Panc1 (cell line): ENCODE measurements at regions not wholly inside any gene's neighbourhood (a gene's known extent, or its start where the extent isn't known, plus 50 kb on each side); places are given as distances from the start of the nearest gene placed in this dataset.

Experiments used
- ATAC-seq: fragments of 200-7000 bp; cut with Tn5 transposase; 2 replicates; pipeline ENCODE4 v1.9.1; 2020; ENCODE audit warnings: mild to moderate bottlenecking, moderate library complexity
- BruUV-seq: library from RNA; stranded (reverse); fragments of 400-500 nt; replicated peaks from 2 replicates; lab custom pipeline; 2021; lab: Mats Ljungman, UMichigan
- CTCF ChIA-PET: fragments of 300-600 bp; sonication (Branson Sonifier 250); formaldehyde crosslinking; loops from one replicate; lab custom pipeline; 2022; ENCODE audit warnings: antibody characterized with exemption; lab: Charles Lee
- POLR2A ChIA-PET: fragments of 300-600 bp; sonication (Branson Sonifier 250); formaldehyde crosslinking; loops from one replicate; lab custom pipeline; 2022; ENCODE audit warnings: antibody characterized with exemption; lab: Charles Lee
- DNase-seq: peaks from one replicate; pipeline ENCODE4 v3.0.0-alpha.2; 2010; ENCODE audit warnings: low read depth, low spot score
- H3K27ac ChIP-seq: 2 replicates; pipeline ENCODE4 v1.5.1; 2011; ENCODE audit warnings: mild to moderate bottlenecking, low read length, inconsistent platforms
- H3K27me3 ChIP-seq: fragments of 200-500 bp; sonication (Bioruptor generic); 2 replicates; pipeline ENCODE4 v1.6.0; 2014; ENCODE audit warnings: low read length, inconsistent platforms; ENCODE audit not compliant: control insufficient read depth, insufficient read depth
- H3K36me3 ChIP-seq: fragments of 200-500 bp; sonication (Bioruptor generic); 2 replicates; pipeline ENCODE4 v1.5.1; 2014; ENCODE audit warnings: inconsistent platforms, mild to moderate bottlenecking, low read length, moderate library complexity; ENCODE audit not compliant: control insufficient read depth, insufficient read depth
- H3K4me1 ChIP-seq: 2 replicates; pipeline ENCODE4 v1.5.1; 2011; ENCODE audit warnings: inconsistent platforms, mild to moderate bottlenecking, low read length, moderate library complexity; ENCODE audit not compliant: control insufficient read depth, insufficient read depth
- H3K4me3 ChIP-seq, 2 experiments: 2 replicates each; pipeline ENCODE4 v1.5.1; 2011 to 2012; ENCODE audit warnings: low read depth in 2 of 2, low read length in 2 of 2, mild to moderate bottlenecking in 2 of 2, inconsistent platforms in 1 of 2, moderate library complexity in 1 of 2
- H3K9me3 ChIP-seq: fragments of 200-500 bp; sonication (Bioruptor generic); 2 replicates; pipeline ENCODE4 v1.5.1; 2014; ENCODE audit warnings: low read depth, mild to moderate bottlenecking, inconsistent platforms, low read length, moderate library complexity; ENCODE audit not compliant: control insufficient read depth, insufficient read depth
- CTCF ChIP-seq: fragments of 450-650 bp; IDR thresholded peaks from 2 replicates; pipeline ENCODE4 v1.5.1; 2017; ENCODE audit warnings: mild to moderate bottlenecking
- POLR2AphosphoS5 ChIP-seq: IDR thresholded peaks from 2 replicates; pipeline ENCODE4 v1.6.1; 2012; ENCODE audit warnings: mild to moderate bottlenecking, low read depth, low read length, moderate library complexity
- REST ChIP-seq, 2 experiments: IDR thresholded peaks; 2 replicates each; pipeline ENCODE4 v1.6.1; 2011 to 2012; ENCODE audit warnings: low read depth in 2 of 2, control low read depth in 1 of 2, low read length in 1 of 2, mild to moderate bottlenecking in 1 of 2, moderate library complexity in 1 of 2; ENCODE audit not compliant: insufficient read depth in 1 of 2
- SIN3A ChIP-seq: IDR thresholded peaks from 2 replicates; pipeline ENCODE4 v1.6.1; 2012; ENCODE audit warnings: low read depth, mild to moderate bottlenecking, low read length, moderate library complexity, borderline replicate concordance; ENCODE audit not compliant: insufficient read depth
- TCF7L2 ChIP-seq: IDR thresholded peaks from 2 replicates; pipeline ENCODE4 v1.6.1; 2011; ENCODE audit warnings: mild to moderate bottlenecking, low read depth, low read length, inconsistent platforms
- in situ Hi-C: cut with HindIII; loops from 2 replicates; pipeline ENCODE4 v1.10.0; 2016; ENCODE audit warnings: low sequenced_read_pairs, low pct_unique_long_range_greater_than_20kb
- intact Hi-C: fragments of 100-400 bp; cut with micrococcal nuclease; formaldehyde crosslinking; loops from one replicate; pipeline ENCODE4 v1.10.0; 2022; ENCODE audit not compliant: unreplicated experiment

- ChIA-PET CTCF (interaction anchor here (0.5 kb wide), 1 partner anchor 99 kb away, joined by 7 read pairs; no protein-coding TSS in a partner anchor), POLR2A (no interaction called here)
- in situ Hi-C loops, result no loop called here
- no peak for DNase-seq
- Histone ChIP-seq H3K4me3 (no peak overlapping the region), H3K9me3 (no peaks in the 10 kb centered on the region), H3K36me3 (no peaks in the 10 kb centered on the region), H3K27me3 (no peaks in the 10 kb centered on the region), H3K27ac (no peak overlapping the region), H3K4me1 (no peaks in the 10 kb centered on the region)
- intact Hi-C loops, result no loop called here
- no peak for ATAC-seq
- no TSS peak for BruUV-seq
- TF ChIP-seq TCF7L2 (no peak), CTCF (no peak), REST (IDR thresholded peaks at IDR 0.05; ENCODE audit: insufficient read depth in 1 of 2, low read depth in 2 of 2, low read length in 1 of 2) (no peak), POLR2AphosphoS5 (no peak), SIN3A (no peak)
Measured at GRCh38 chr2:61753512-61753911, 100.3 kb downstream of the FAM161A start.

DNA sequence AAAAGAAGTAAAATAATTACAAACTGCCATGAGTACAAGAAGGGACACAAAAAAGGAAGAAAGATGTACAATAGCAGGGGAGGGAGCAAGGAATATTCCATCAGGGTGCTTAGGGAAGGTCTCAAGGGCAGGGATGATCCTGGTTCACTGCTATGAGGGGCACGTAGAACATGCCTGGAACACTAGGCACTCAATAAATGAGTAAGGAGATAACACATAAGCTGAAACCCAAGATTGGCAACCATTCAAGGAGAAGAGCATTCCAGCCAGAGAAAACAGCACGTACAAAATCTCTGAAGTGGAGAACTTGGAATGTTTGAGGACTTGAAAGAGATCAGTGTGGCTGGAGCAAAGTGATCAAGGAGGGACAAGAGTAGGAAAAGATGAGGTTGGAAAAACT lies 103.2 kb downstream of the FAM161A start:
- intact Hi-C loops (no loop called here), in situ Hi-C loops (no loop called here)
- Histone ChIP-seq H3K9me3 (no peaks in the 10 kb centered on the region), H3K4me3 (no peak overlapping the region), H3K27ac (no peak overlapping the region), H3K4me1 (no peaks in the 10 kb centered on the region), H3K36me3 (no peaks in the 10 kb centered on the region), H3K27me3 (no peaks in the 10 kb centered on the region)
- POLR2A ChIA-PET, result no interaction called here
- ATAC-seq (no peak), DNase-seq (no peak)
- TF ChIP-seq REST (IDR thresholded peaks at IDR 0.05; ENCODE audit: insufficient read depth in 1 of 2, low read depth in 2 of 2, low read length in 1 of 2) (no peak), TCF7L2 (no peak), POLR2AphosphoS5 (no peak), SIN3A (no peak), CTCF (no peak)
- CTCF ChIA-PET, result no interaction called here
- BruUV-seq, result no TSS peak
